Sigmoid colon (tissue), 6 donors: ENCODE measurements at regions not wholly inside any gene's neighbourhood (a gene's known extent, or its start where the extent isn't known, plus 50 kb on each side); places are given as distances from the start of the nearest gene placed in this dataset.

Experiments used
- DNase-seq: peaks from one replicate; pipeline ENCODE4 v3.0.0-alpha.2; 2019
- H3K27ac ChIP-seq, 4 donors: fragments of 200-600 bp; sonication (generic); one replicate each; pipeline ENCODE4 v1.5.1; 2016 to 2019; ENCODE audit warnings: mild to moderate bottlenecking in 1 of 4
- H3K27me3 ChIP-seq, 3 donors: fragments of 200-600 bp; sonication (generic); one replicate each; pipeline ENCODE4 v1.5.1; 2019; ENCODE audit warnings: mild to moderate bottlenecking in 1 of 3
- H3K36me3 ChIP-seq, 4 donors: fragments of 200-600 bp; sonication (generic); one replicate each; pipeline ENCODE4 v1.5.1; 2016 to 2019
- H3K4me1 ChIP-seq, 4 donors: fragments of 200-600 bp; sonication (generic); one replicate each; pipeline ENCODE4 v1.5.1; 2017 to 2019
- H3K4me3 ChIP-seq, 4 donors: fragments of 200-600 bp; sonication (generic); one replicate each; pipeline ENCODE4 v1.5.1; 2017 to 2019; ENCODE audit warnings: mild to moderate bottlenecking in 2 of 4, moderate library complexity in 1 of 4
- H3K9me3 ChIP-seq, 4 donors: fragments of 200-600 bp in 3 of 4; sonication (generic) in 3 of 4; one replicate each; pipeline versions ENCODE4 v1.5.1 to v1.6.1; 2013 to 2019
- CTCF ChIP-seq, 4 experiments: fragments of 450-650 bp in 3 of 4; fragments of 200-600 bp in 1 of 4; IDR thresholded peaks; one replicate each; pipeline ENCODE4 v1.5.1; 2016 to 2019; ENCODE audit warnings: antibody characterized with exemption in 4 of 4, mild to moderate bottlenecking in 3 of 4, moderate library complexity in 2 of 4
- EP300 ChIP-seq, 4 donors: sonication (generic); formaldehyde crosslinking; IDR thresholded peaks; one replicate each; pipeline ENCODE4 v1.6.1; 2017; ENCODE audit warnings: antibody characterized with exemption in 4 of 4
- POLR2A ChIP-seq, 2 donors: fragments of 450-650 bp; IDR thresholded peaks; one replicate each; pipeline ENCODE4 v1.6.1; 2016; ENCODE audit warnings: antibody characterized with exemption in 2 of 2, mild to moderate bottlenecking in 2 of 2, moderate library complexity in 2 of 2
- POLR2AphosphoS5 ChIP-seq, 4 donors: sonication (generic); formaldehyde crosslinking; IDR thresholded peaks; one replicate each; pipeline ENCODE4 v1.6.1; 2017; ENCODE audit warnings: antibody characterized with exemption in 4 of 4
- WGBS, 2 donors: extraction: QIAGEN DNeasy Blood & Tissue Kit; methylation state at CpG; one replicate each; pipeline ENCODE4 v1.1.7; 2013; 5-methylcytosine and 5-hydroxymethylcytosine counted together
- intact Hi-C: fragments of 100-400 bp; cut with DNase I; formaldehyde crosslinking; loops from one replicate; pipeline ENCODE4 v1.15.1; 2023
- donor health status: healthy with polysubstance abuse.
- donor health status: healthy.

- Histone ChIP-seq H3K9me3 (no peaks in the 10 kb centered on the region), H3K27me3 (no peaks in the 10 kb centered on the region), H3K4me3 (no peak overlapping the region), H3K4me1 (peaks cover 0 to 11% (median 6%) of the 10 kb centered on the region in 4 donors), H3K27ac (no peak overlapping the region), H3K36me3 (no peaks in the 10 kb centered on the region)
- 71 to 80% methylated on average over 4 of the region's 4 CpGs for WGBS, 2 donors
- DNase-seq: no peak
- intact Hi-C loops: no loop called here
- no peak for TF ChIP-seq CTCF (IDR thresholded peaks at IDR 0.05)
- TF ChIP-seq POLR2AphosphoS5 (IDR thresholded peaks at IDR 0.05): no peak
- no peak for TF ChIP-seq EP300 (IDR thresholded peaks at IDR 0.05)
- TF ChIP-seq POLR2A (IDR thresholded peaks at IDR 0.05): no peak
Measured at GRCh38 chr5:82348784-82349425, 70.8 kb upstream of the RPS23 start.

- H3K9me3 ChIP-seq: no peaks in the 10 kb centered on the region
- no peak for DNase-seq
- H3K27me3 ChIP-seq: no peaks in the 10 kb centered on the region
- peak overlapping the region; percentile 44 to 59 (median 52) for H3K27ac ChIP-seq
- 67 to 82% methylated on average over 12 of the region's 12 CpGs for WGBS, 2 donors
- H3K36me3 ChIP-seq: no peaks in the 10 kb centered on the region
- H3K4me1 ChIP-seq: peaks cover 0 to 11% (median 6%) of the 10 kb centered on the region in 4 donors
- intact Hi-C loops: no loop called here
- no peak overlapping the region for H3K4me3 ChIP-seq
- TF ChIP-seq POLR2A (IDR thresholded peaks at IDR 0.05) (no peak), EP300 (IDR thresholded peaks at IDR 0.05) (no peak), POLR2AphosphoS5 (IDR thresholded peaks at IDR 0.05) (no peak)
Measured at GRCh38 chr5:82347201-82347865, 69.2 kb upstream of the RPS23 start.

- peaks cover 0 to 11% (median 6%) of the 10 kb centered on the region in 4 donors for H3K4me1 ChIP-seq
- no peaks in the 10 kb centered on the region for H3K9me3 ChIP-seq
- H3K27me3 ChIP-seq: no peaks in the 10 kb centered on the region
- peak overlapping the region; percentile 44 to 59 (median 52) for H3K27ac ChIP-seq
- no peak for DNase-seq
- 89 to 92% methylated on average over 10 of the region's 10 CpGs for WGBS, 2 donors
- intact Hi-C loops: no loop called here
- no peaks in the 10 kb centered on the region for H3K36me3 ChIP-seq
- no peak overlapping the region for H3K4me3 ChIP-seq
- TF ChIP-seq POLR2A (IDR thresholded peaks at IDR 0.05) (no peak), POLR2AphosphoS5 (IDR thresholded peaks at IDR 0.05) (no peak)
Measured at GRCh38 chr5:82346399-82347165, 68.4 kb upstream of the RPS23 start.

GRCh38 chr5:82345108-82345507 lies 67.0 kb upstream of the RPS23 start:
- DNase-seq: no peak
- intact Hi-C loops: no loop called here
- TF ChIP-seq EP300 (IDR thresholded peaks at IDR 0.05) (no peak), POLR2A (IDR thresholded peaks at IDR 0.05) (no peak), CTCF (IDR thresholded peaks at IDR 0.05) (no peak)
- no peaks in the 10 kb centered on the region for H3K36me3 ChIP-seq
- H3K4me1 ChIP-seq: peaks cover 0 to 11% (median 6%) of the 10 kb centered on the region in 4 donors
- no peak overlapping the region for H3K4me3 ChIP-seq
- WGBS, 2 donors: 86 to 90% methylated on average over 3 of the region's 3 CpGs
- no peaks in the 10 kb centered on the region for H3K27me3 ChIP-seq
- H3K9me3 ChIP-seq: no peaks in the 10 kb centered on the region
- H3K27ac ChIP-seq: no peak overlapping the region

GRCh38 chr5:82341325-82341724 lies 63.2 kb upstream of the RPS23 start:
- 78% methylated on average over 1 of the region's 1 CpG for WGBS, 2 donors
- Histone ChIP-seq H3K27ac (no peak overlapping the region), H3K9me3 (no peaks in the 10 kb centered on the region), H3K36me3 (no peaks in the 10 kb centered on the region), H3K27me3 (no peaks in the 10 kb centered on the region), H3K4me1 (peaks cover 0 to 3% (median 0%) of the 10 kb centered on the region in 4 donors), H3K4me3 (no peak overlapping the region)
- no peak for DNase-seq
- intact Hi-C loops: no loop called here
- TF ChIP-seq POLR2A (IDR thresholded peaks at IDR 0.05) (no peak), POLR2AphosphoS5 (IDR thresholded peaks at IDR 0.05) (no peak), CTCF (IDR thresholded peaks at IDR 0.05) (no peak), EP300 (IDR thresholded peaks at IDR 0.05) (no peak)
